ENCODE measurements at regions not wholly inside any gene's neighbourhood (a gene's known extent, or its start where the extent isn't known, plus 50 kb on each side); places are given as distances from the start of the nearest gene placed in this dataset.

DNA sequence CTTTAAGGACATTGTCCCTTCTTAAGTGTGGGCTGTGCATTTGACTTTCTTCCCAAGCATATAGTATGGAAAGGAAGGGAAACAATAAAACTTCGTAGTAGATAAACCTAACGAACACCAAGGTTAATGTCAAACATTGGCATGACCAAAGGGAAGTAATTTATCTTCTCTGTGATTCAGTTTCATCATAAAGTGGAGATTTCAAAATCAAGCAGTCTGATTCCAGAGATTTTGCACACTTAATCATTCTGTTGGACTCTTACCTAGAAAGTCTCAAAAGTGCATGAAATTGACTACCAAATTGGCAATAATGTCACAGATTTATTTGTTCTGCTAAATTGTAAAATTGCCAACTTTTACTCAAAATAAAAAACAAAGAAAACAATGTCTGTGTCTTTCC, 559.7 kb downstream of the JRKL start:
- no peaks in the 10 kb centered on the region for H3K9me3 ChIP-seq
- Mint-ChIP-seq H3K4me1 (ENCODE audit: low read depth, unreplicated experiment) (no peaks in the 10 kb centered on the region), H3K4me3 (ENCODE audit: unreplicated experiment) (no peak overlapping the region), H3K9me3 (ENCODE audit: unreplicated experiment) (no peaks in the 10 kb centered on the region), H3K27me3 (ENCODE audit: insufficient read depth, unreplicated experiment) (peaks cover 6% of the 10 kb centered on the region), H3K27ac (ENCODE audit: unreplicated experiment) (no peak overlapping the region), H3K36me3 (ENCODE audit: insufficient read depth, unreplicated experiment) (no peaks in the 10 kb centered on the region)
- CTCF ChIA-PET: no interaction called here
- no peaks in the 10 kb centered on the region for H3K36me3 ChIP-seq (ENCODE audit: control insufficient read depth, insufficient read depth, low read length)
- no peak overlapping the region for H3K4me3 ChIP-seq (ENCODE audit: low read depth, low read length)
- DNase-seq: no peak
- no peaks in the 10 kb centered on the region for H3K4me1 ChIP-seq
- no TSS peak for BruUV-seq (replicated peaks)
- intact Hi-C loops (cut with micrococcal nuclease; ENCODE audit: unreplicated experiment): no loop called here
- H3K27me3 ChIP-seq (replicated peaks; ENCODE audit: control insufficient read depth, insufficient read depth, low read length): no peaks in the 10 kb centered on the region
- POLR2A ChIA-PET: no interaction called here
- TF ChIP-seq, protein P1, sequence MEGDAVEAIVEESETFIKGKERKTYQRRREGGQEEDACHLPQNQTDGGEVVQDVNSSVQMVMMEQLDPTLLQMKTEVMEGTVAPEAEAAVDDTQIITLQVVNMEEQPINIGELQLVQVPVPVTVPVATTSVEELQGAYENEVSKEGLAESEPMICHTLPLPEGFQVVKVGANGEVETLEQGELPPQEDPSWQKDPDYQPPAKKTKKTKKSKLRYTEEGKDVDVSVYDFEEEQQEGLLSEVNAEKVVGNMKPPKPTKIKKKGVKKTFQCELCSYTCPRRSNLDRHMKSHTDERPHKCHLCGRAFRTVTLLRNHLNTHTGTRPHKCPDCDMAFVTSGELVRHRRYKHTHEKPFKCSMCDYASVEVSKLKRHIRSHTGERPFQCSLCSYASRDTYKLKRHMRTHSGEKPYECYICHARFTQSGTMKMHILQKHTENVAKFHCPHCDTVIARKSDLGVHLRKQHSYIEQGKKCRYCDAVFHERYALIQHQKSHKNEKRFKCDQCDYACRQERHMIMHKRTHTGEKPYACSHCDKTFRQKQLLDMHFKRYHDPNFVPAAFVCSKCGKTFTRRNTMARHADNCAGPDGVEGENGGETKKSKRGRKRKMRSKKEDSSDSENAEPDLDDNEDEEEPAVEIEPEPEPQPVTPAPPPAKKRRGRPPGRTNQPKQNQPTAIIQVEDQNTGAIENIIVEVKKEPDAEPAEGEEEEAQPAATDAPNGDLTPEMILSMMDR (IDR thresholded peaks at IDR 0.05; ENCODE audit: insufficient read depth in 1 of 2, low read depth in 1 of 2, low read length in 1 of 2, severe bottlenecking in 1 of 2, unreplicated experiment in 1 of 2): no peak

DNA sequence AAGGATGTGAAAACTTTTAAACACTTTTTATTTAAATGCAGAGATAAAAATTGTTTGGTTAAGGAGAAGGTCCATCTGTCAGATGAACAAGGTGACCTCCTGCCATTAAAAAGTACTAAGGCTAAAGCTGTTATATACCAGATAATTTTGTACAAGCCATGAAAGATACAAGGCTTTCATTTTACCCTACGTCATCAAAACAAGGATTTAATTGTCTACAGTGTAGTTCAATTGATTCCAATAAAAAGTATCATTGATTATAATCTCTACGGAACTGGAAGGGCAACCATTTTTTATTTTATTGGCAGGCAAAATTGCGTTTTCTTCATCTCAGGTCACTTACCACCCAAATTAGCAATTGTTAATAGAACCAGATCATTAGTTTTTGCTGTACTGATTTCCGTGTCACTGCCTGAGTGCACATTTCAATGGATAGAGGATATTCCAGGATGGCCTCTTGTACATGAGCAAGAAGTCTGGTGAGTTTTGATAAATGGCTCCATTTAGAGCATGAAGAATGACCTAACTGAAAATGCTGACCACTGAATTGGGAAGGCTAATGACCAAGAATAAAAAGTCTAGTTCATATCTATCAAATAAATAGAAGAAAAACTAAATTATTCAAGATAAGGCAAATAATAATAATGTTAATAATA, 564.9 kb downstream of the JRKL start:
- Histone ChIP-seq H3K27me3 (replicated peaks; ENCODE audit: control insufficient read depth, insufficient read depth, low read length) (no peaks in the 10 kb centered on the region), H3K4me3 (ENCODE audit: low read depth, low read length) (no peak overlapping the region), H3K9me3 (no peaks in the 10 kb centered on the region), H3K4me1 (no peaks in the 10 kb centered on the region), H3K36me3 (ENCODE audit: control insufficient read depth, insufficient read depth, low read length) (no peaks in the 10 kb centered on the region)
- DNase-seq: no peak
- Mint-ChIP-seq H3K27me3 (ENCODE audit: insufficient read depth, unreplicated experiment) (peaks cover 2% of the 10 kb centered on the region), H3K4me3 (ENCODE audit: unreplicated experiment) (no peak overlapping the region), H3K36me3 (ENCODE audit: insufficient read depth, unreplicated experiment) (no peaks in the 10 kb centered on the region), H3K27ac (ENCODE audit: unreplicated experiment) (no peak overlapping the region), H3K9me3 (ENCODE audit: unreplicated experiment) (no peaks in the 10 kb centered on the region), H3K4me1 (ENCODE audit: low read depth, unreplicated experiment) (no peaks in the 10 kb centered on the region)
- no TSS peak for BruUV-seq (replicated peaks)
- intact Hi-C loops (cut with micrococcal nuclease; ENCODE audit: unreplicated experiment): no loop called here
- CTCF ChIA-PET: no interaction called here
- TF ChIP-seq, protein P1 (IDR thresholded peaks at IDR 0.05; ENCODE audit: insufficient read depth in 1 of 2, low read depth in 1 of 2, low read length in 1 of 2, severe bottlenecking in 1 of 2, unreplicated experiment in 1 of 2): no peak
- POLR2A ChIA-PET: no interaction called here

DNA sequence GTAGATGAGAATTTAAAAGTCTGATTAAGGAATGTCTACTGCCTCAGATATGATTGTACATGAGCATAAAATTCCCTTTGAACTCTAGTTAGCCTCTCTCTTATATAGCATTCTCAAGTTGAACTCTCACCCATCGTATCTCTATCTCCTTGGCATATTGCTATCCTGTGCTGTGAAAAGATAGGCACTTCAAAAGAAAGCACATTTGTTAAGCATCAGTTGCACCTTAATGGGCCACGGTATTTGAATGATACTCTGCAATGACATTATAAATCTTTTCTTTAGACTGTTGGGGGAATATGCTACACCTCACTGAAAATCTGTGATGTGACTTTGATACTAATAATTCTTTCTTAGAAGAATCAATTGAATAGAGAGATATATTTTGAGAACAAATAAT, 570.7 kb downstream of the JRKL start:
- DNase-seq: no peak
- Mint-ChIP-seq H3K4me1 (ENCODE audit: low read depth, unreplicated experiment) (no peaks in the 10 kb centered on the region), H3K36me3 (ENCODE audit: insufficient read depth, unreplicated experiment) (no peaks in the 10 kb centered on the region), H3K4me3 (ENCODE audit: unreplicated experiment) (no peak overlapping the region), H3K27me3 (ENCODE audit: insufficient read depth, unreplicated experiment) (no peaks in the 10 kb centered on the region), H3K27ac (ENCODE audit: unreplicated experiment) (no peak overlapping the region), H3K9me3 (ENCODE audit: unreplicated experiment) (no peaks in the 10 kb centered on the region)
- H3K4me1 ChIP-seq: no peaks in the 10 kb centered on the region
- no peaks in the 10 kb centered on the region for H3K9me3 ChIP-seq
- TF ChIP-seq, protein P1 (IDR thresholded peaks at IDR 0.05; ENCODE audit: insufficient read depth in 1 of 2, low read depth in 1 of 2, low read length in 1 of 2, severe bottlenecking in 1 of 2, unreplicated experiment in 1 of 2): no peak
- POLR2A ChIA-PET: no interaction called here
- BruUV-seq (replicated peaks): no TSS peak
- no peak overlapping the region for H3K4me3 ChIP-seq (ENCODE audit: low read depth, low read length)
- CTCF ChIA-PET: no interaction called here
- H3K27me3 ChIP-seq (replicated peaks; ENCODE audit: control insufficient read depth, insufficient read depth, low read length): no peaks in the 10 kb centered on the region
- intact Hi-C loops (cut with micrococcal nuclease; ENCODE audit: unreplicated experiment): no loop called here
- H3K36me3 ChIP-seq (ENCODE audit: control insufficient read depth, insufficient read depth, low read length): no peaks in the 10 kb centered on the region
